ENCODE measurements at regions not wholly inside any gene's neighbourhood (a gene's known extent, or its start where the extent isn't known, plus 50 kb on each side); places are given as distances from the start of the nearest gene placed in this dataset.
"Not testable (repeated sequence)": the region's sequence is repeated elsewhere in the genome, so short reads cannot be mapped to it uniquely, and the experiment has no call there.

- DNase-seq: no peak
Measured at GRCh38 chr6:133758815-133759335, 130.0 kb upstream of the TCF21 start.

GRCh38 chr6:133759524-133759923 is 129.4 kb upstream of the TCF21 start:
- DNase-seq: no peak

GRCh38 chr6:133761706-133762105 is 127.2 kb upstream of the TCF21 start:
- no peak for DNase-seq

GRCh38 chr6:133764008-133764753 is 124.7 kb upstream of the TCF21 start:
- DNase-seq: no peak

- no peak for DNase-seq
Measured at GRCh38 chr6:133764754-133765208, 124.1 kb upstream of the TCF21 start.

GRCh38 chr6:133767357-133767970 is 121.4 kb upstream of the TCF21 start:
- no peak for DNase-seq

GRCh38 chr6:133768656-133769295 is 120.1 kb upstream of the TCF21 start:
- DNase-seq: peak; percentile 39

GRCh38 chr6:133769463-133769862 is 119.5 kb upstream of the TCF21 start:
- no peak for DNase-seq

- DNase-seq: no peak
Measured at GRCh38 chr6:133772567-133772966, 116.3 kb upstream of the TCF21 start.

GRCh38 chr6:133773776-133774175 is 115.1 kb upstream of the TCF21 start:
- no peak for DNase-seq

- no peak for DNase-seq
Measured at GRCh38 chr6:133774356-133774755, 114.6 kb upstream of the TCF21 start.

GRCh38 chr6:133778414-133779130 is 110.3 kb upstream of the TCF21 start:
- no peak for DNase-seq

- DNase-seq: no peak
Measured at GRCh38 chr6:133779916-133780695, 108.8 kb upstream of the TCF21 start.

GRCh38 chr6:133786016-133786415 is 102.9 kb upstream of the TCF21 start:
- no peak for DNase-seq

GRCh38 chr6:133787122-133787521 is 101.8 kb upstream of the TCF21 start:
- no peak for DNase-seq

- DNase-seq: no peak
Measured at GRCh38 chr6:133787859-133788505, 100.9 kb upstream of the TCF21 start.

- DNase-seq: no peak
Measured at GRCh38 chr6:133788556-133788955, 100.4 kb upstream of the TCF21 start.

- DNase-seq: not testable (repeated sequence)
Measured at GRCh38 chr6:133789449-133789848, 99.5 kb upstream of the TCF21 start.

GRCh38 chr6:133790756-133791155 is 98.2 kb upstream of the TCF21 start:
- DNase-seq: not testable (repeated sequence)

- DNase-seq: not testable (repeated sequence)
Measured at GRCh38 chr6:133795051-133795450, 93.9 kb upstream of the TCF21 start.

- no peak for DNase-seq
Measured at GRCh38 chr6:133796235-133796634, 92.7 kb upstream of the TCF21 start.

- DNase-seq: no peak
Measured at GRCh38 chr6:133799043-133799442, 89.9 kb upstream of the TCF21 start.
